ENCODE measurements at regions not wholly inside any gene's neighbourhood (a gene's known extent, or its start where the extent isn't known, plus 50 kb on each side); places are given as distances from the start of the nearest gene placed in this dataset.

DNA sequence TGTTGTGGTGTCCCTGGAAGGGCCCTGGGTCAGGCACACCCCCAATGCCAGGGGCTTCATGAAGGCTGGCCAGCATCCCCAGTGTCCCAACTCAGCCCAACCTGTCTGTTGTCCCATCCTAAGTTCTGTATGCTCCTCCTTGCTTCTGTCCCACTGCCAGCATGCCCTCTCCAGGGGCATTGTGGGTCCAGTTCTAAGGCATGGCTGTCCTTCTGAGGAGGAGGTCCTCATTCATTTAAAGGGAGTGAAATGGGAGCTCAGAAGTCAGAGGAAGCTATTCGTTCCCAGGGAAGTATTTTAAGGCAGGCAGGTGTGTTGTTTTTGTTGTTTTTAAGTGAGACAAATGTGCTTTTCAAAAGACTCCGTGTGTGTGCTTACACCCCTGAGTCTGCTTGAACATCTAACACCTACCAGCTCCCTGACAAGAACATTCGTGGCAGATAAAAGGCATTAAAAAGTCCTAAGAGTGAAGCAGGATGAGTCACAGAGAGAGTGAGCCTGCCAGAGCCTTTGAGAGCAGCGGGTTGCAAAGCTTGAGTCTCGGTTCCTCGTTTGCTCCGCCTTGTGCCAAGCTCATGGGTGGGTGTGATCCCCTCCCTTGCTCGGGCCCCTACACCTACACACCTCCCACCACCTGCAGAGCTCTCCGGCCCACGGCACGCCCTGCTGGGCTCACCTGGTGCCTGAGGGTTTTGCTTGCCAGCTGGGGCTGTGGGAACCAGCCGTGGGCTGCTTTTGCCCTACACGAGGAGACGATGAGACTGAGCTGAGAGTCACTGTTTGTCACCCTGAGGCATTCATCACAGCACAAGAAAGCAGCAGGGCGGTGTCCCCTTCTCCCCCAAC, 183.4 kb upstream of the TOPAZ1 start:
- peaks cover 37% of the 10 kb centered on the region for H3K4me1 Mint-ChIP-seq
- no peaks in the 10 kb centered on the region for H3K9me3 Mint-ChIP-seq
- no peak for TF ChIP-seq CTCF (IDR thresholded peaks at IDR 0.05)
- peak overlapping the region; percentile 34 for H3K27ac Mint-ChIP-seq
- DNase-seq: no peak
- H3K36me3 Mint-ChIP-seq (ENCODE audit: low read depth): no peaks in the 10 kb centered on the region
- H3K4me3 Mint-ChIP-seq: peak overlapping the region; percentile 63
- peaks cover 7% of the 10 kb centered on the region for H3K27me3 Mint-ChIP-seq (ENCODE audit: low read depth, poor library complexity)

GRCh38 chr3:44058868-44059203, 182.8 kb upstream of the TOPAZ1 start:
- H3K4me3 Mint-ChIP-seq: no peak overlapping the region
- H3K9me3 Mint-ChIP-seq: no peaks in the 10 kb centered on the region
- no peak for TF ChIP-seq CTCF (IDR thresholded peaks at IDR 0.05)
- no peak for DNase-seq
- peaks cover 7% of the 10 kb centered on the region for H3K27me3 Mint-ChIP-seq (ENCODE audit: low read depth, poor library complexity)
- no peaks in the 10 kb centered on the region for H3K36me3 Mint-ChIP-seq (ENCODE audit: low read depth)
- peaks cover 37% of the 10 kb centered on the region for H3K4me1 Mint-ChIP-seq
- H3K27ac Mint-ChIP-seq: no peak overlapping the region

- no peak overlapping the region for H3K27ac Mint-ChIP-seq
- H3K36me3 Mint-ChIP-seq (ENCODE audit: low read depth): no peaks in the 10 kb centered on the region
- H3K4me3 Mint-ChIP-seq: no peak overlapping the region
- no peak for DNase-seq
- no peaks in the 10 kb centered on the region for H3K9me3 Mint-ChIP-seq
- TF ChIP-seq CTCF (IDR thresholded peaks at IDR 0.05): no peak
- peaks cover 7% of the 10 kb centered on the region for H3K27me3 Mint-ChIP-seq (ENCODE audit: low read depth, poor library complexity)
- H3K4me1 Mint-ChIP-seq: peaks cover 37% of the 10 kb centered on the region
Measured at GRCh38 chr3:44060164-44060563, 181.5 kb upstream of the TOPAZ1 start.

DNA sequence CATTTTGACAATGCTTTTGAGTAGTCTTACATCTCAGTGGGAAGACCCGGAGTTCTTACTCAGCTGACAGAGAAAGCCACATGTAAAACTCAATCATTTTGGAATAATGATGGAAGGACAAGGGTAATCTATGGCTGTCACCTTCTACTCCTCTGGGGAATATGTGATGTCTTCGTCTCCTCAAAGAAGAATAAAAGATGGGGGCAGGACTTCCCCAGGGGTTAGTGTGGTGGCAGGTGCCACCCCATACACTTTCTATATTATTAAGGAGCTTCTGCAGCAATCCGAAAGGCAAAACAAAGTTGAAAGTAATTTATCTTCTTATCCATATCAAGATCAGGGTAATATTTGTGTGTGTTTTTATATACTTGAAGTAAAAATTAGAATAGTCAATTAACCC, 180.4 kb upstream of the TOPAZ1 start:
- DNase-seq: no peak
- no peak for TF ChIP-seq CTCF (IDR thresholded peaks at IDR 0.05)
- H3K4me3 Mint-ChIP-seq: no peak overlapping the region
- no peaks in the 10 kb centered on the region for H3K36me3 Mint-ChIP-seq (ENCODE audit: low read depth)
- no peaks in the 10 kb centered on the region for H3K9me3 Mint-ChIP-seq
- peaks cover 7% of the 10 kb centered on the region for H3K27me3 Mint-ChIP-seq (ENCODE audit: low read depth, poor library complexity)
- H3K27ac Mint-ChIP-seq: no peak overlapping the region
- H3K4me1 Mint-ChIP-seq: peaks cover 40% of the 10 kb centered on the region

DNA sequence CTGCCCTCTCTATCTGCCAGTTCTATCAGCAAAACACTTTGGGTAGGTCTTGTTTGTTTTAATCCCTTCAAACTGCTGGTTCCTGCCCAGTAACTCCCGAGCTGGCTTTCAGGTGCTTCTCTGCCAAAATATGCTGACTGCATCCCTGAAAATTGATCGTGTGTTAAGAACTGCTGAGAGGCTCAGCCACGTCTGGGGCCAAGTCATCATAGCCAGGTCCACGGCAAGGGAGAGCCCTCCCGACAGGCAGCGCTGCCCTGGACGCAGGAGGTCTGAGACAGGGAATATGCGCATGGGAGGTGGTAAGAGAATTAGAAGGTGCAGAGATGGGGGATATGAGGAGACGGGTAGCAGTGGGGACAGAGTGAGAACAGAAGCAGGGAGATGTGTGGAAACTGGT, 179.7 kb upstream of the TOPAZ1 start:
- Mint-ChIP-seq H3K27me3 (ENCODE audit: low read depth, poor library complexity) (peaks cover 7% of the 10 kb centered on the region), H3K9me3 (no peaks in the 10 kb centered on the region), H3K4me3 (no peak overlapping the region), H3K27ac (no peak overlapping the region), H3K4me1 (peaks cover 37% of the 10 kb centered on the region), H3K36me3 (ENCODE audit: low read depth) (no peaks in the 10 kb centered on the region)
- DNase-seq: no peak
- no peak for TF ChIP-seq CTCF (IDR thresholded peaks at IDR 0.05)

Measured in nephron progenitor cell (in vitro differentiated cells).